Stromal cell of bone marrow (primary cell): ENCODE measurements at regions not wholly inside any gene's neighbourhood (a gene's known extent, or its start where the extent isn't known, plus 50 kb on each side); places are given as distances from the start of the nearest gene placed in this dataset.

Experiments used
- DNase-seq: peaks from one replicate; pipeline ENCODE4 v3.0.0-alpha.2; 2012; ENCODE audit warnings: low read depth

DNA sequence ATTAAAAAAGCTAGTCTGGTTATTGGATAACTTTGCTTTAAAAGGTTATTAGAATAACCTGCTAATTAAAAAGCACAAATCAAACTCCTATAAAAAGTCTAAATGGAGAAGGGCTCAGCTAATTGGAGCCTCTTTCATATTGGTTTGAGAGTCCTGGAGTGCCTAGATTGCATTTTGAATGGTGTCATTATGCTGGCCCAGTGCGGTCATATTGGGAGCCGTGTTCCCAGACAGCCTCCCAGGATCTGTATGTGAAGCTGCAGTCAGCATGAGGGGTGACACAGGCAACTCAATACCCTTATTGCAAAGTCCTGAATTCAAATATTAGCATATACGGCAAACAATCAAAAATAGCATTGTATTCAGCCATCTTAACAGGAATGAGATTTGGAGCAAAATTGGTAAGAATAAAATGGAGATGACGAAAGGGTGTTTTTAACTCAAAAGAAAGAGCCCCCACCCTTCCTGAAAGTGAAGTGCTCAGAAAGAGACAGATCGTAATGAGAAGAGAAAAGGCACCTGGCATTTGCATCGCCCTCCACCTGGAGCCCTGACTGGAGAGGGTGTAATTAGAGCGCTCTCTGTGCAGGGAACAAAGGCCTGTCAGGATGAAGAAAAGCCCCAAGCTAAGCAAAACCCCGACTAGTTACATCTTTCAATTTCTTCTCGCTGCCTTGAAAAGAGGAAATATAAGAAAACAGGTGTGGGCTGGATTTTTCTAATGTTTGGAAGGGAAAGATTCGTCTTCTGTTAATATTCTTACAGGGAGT is 621.0 kb upstream of the ADAMTS16 start:
- DNase-seq, result no peak

DNA sequence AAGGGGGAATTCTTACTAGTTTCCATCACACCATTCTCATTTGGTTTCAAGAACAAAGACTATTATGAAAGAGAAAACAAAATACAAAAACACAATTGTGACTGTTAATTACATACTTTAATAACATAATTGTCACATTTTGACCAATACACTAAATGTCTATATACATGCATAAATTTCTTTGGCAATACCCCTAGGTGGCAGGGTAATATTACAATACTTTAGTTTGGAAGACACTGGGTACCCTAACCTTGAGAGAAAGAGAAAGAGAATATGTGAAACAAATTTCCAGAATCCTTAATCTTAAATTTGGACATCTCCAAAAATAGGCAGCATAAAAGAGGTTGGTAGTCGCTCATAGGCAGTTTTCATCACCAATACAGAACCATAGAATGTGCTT is 619.6 kb upstream of the ADAMTS16 start:
- no peak for DNase-seq

DNA sequence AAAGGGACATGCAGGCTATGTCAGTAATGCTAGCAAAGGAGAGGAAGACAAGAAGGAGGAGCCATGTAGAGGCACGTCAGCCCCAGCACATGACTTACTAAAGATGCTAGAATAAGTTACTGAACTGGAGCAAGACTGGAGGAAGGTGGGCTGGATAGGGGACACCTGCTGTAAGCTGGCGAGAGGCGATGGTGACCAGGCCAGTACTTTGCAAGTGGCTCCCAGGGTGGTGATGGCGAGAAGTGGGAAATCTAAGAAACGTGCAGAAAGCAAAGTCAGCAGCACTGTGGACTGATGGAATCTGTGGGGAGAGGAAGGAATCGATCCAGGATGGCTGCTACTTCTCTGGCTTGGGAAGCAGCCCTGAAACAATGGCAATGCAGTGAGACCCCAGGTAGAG is 617.1 kb upstream of the ADAMTS16 start:
- DNase-seq, result no peak

DNA sequence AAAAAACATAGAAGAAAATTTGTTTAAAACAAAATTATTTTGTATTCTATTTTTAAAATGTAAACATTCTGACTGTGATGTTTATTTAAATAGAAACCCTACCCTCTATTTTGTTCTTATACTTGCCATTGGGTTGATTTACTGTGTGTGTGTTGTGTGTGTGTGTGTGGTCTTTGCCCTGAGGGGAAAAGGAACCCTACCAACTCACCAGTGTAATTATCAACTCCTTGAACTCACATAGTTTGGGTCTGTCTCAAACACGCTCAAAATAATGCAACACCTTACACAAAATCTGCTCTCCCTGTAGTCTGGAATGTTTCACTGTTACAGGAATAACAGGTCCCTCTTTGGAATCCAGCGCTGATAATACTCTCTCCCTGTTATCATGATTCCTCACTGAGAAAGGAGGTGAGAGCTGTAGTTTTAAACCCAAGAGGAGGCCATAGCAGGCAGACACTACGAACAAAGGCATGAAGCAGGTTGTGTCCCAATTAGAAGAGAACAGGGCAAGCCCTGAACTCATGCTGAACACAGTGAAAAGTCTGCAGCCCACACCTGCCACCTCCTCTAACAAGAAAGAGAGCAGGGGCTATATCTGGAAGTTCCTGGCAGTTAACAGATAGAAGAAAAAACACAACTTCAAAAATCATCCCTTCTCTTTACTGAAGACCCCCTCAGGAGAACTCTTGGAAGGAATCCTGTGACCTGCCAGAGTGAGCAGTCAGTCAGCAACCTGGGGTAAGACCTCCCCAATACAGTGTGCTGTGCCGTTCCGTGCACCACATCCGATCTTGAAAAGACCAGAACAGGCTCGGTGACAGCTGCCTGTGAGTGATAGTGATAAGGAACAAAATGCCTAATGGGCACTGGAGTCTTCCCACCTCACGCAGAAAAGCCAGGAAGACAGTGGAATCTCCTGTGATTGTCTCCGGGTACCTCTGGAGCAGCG is 608.1 kb upstream of the ADAMTS16 start:
- DNase-seq, result no peak

DNA sequence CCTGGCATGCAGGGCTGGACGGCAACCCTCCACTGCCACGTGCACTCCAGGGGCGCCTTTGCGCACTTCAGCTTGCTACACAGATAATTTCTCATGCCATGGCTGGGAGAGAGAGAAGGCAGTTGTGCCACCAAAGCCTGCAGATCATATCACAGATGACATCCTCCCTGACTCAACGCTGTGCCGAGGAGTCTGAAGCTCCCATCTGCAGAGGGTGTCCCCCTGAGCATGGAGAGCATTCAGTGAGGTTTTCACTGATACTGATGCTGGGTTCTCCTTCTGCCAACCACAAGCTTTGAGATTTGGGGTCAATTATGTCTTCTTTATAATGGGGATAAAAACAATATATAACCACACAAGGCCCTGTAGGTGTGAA is 607.4 kb upstream of the ADAMTS16 start:
- DNase-seq, result no peak

DNA sequence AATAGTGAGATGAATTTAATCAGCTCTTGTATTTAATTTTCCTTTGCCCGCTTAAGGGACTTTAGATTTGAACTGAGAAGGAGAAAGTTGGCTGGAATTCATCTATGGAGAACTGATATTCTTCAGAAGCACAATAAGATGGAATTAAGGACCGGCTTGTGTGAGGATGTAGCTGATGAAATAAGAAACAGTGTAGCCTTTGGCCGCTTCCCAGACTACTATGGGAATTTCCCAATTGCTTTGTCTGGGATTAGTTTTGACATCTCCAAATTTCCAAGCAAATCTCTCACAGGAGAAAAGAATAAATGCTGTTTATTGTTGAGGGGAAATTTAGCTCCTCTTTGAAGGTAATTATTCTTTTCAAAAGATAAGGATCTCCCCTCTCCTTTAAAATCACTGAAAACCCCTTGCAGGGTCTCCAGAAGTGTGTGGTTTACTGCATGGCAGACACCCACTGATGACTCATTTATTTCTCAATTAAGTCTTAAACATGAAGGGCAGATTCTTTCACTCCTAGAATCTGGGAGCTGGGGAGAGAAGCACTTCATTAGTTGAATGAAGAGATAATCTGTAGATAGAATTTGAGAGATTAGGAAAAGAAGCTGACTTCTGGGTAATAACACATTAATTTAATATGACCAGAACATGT is 606.5 kb upstream of the ADAMTS16 start:
- DNase-seq, result no peak

DNA sequence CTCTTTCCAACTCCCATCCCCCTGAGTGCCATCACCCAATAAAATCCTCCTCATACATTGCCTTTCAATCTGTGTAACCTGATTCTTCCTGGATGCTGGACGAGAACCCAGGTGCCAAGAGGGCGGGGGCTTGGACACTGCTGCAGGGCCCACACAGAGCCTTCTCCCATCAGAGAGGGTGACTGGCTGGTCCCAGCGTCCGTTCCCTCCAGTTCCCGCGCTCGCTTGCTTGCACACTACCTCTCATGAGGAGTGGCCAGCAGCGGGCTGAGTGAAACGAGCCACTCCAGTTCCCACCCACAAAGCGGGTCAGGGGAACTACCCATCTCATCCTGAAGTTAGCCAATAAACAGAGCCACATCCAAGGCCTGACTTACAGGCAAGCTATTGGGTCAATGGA is 602.6 kb upstream of the ADAMTS16 start:
- DNase-seq, result no peak

DNA sequence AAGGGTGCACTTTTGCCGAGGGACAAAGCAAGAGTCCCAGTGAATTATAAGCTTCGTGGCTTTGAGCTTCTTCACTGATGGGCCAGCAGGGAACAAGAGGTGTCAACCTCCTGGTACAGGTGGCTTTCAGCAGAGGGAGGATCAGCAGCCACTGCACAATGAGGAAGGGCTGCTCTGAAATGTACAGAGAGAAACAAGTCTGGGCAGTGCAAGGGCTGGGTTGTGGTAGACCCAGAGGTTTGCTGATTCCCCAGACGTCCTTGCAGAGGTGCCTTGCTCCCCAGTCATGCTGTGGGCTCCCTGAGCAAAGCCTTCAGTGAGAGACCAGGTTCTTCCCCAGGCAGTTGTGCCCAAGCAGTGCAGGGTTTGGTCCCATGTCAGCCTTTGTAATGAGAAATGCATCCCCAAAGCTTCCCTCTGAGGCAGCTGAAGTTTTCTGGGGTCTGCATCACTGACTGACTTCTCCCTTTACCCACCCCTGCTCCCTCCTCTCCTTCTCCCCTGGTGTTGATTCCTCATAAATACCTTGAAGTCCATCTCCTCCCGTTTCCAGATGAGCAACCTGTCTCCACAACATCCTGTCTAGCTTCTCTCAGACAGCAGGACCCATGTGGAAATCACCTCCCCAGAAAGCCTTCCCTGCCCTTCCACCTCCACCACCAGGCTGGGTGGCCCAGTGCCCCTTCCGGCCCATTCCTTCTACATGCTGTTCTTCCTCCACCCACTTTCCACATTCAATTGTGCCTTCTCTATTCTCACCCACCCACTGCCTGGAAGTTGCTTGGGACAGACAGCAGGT is 599.6 kb upstream of the ADAMTS16 start:
- DNase-seq, result no peak

DNA sequence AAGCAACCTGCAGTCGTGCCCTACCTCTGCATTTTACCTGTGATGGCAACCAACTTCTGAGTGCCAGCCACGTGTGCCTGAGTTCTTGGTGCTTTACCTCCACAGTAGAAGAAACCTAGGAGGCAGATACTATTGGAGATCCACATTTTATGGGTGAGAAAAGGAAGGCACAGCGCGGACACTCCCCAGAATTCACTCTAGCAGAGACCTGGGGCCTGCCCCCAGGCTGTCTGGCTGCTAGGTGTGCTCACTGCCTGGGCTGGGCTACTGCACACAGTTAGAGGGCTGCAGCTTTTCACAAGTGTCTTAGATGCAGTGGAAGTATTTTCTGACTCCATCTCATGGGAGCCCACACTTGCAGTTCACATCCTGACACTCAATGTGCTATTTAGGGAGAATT is 598.8 kb upstream of the ADAMTS16 start:
- no peak for DNase-seq

DNA sequence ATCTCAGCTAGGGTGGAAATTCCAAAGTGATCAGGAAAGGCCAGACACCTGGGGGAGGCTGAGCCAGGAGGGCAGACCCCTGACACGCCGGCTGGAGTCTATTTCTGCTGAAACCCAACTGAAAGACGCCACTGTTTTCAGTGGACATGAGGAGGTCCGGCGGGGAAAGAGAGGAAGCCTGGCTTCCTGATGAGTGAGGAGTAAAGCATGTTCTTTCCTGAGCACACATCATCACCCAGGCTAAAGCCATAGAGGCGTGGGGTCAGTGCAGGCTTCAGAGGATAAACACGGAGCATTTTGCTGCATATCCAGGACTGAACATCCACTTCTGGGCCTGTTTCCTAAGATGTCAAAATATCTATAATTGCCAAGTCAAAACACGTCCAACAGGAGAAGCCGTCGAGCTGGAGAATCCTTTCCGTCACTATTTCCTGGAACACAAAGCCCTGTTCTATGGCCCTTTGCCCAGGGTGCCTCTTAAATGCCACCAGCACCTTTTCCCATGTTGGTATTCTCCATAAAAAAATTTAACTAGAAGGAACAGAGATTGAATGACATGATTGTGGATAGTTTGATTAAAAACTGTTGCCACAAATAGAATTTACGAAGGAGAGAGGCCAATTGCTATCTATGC is 597.9 kb upstream of the ADAMTS16 start:
- DNase-seq, result no peak

DNA sequence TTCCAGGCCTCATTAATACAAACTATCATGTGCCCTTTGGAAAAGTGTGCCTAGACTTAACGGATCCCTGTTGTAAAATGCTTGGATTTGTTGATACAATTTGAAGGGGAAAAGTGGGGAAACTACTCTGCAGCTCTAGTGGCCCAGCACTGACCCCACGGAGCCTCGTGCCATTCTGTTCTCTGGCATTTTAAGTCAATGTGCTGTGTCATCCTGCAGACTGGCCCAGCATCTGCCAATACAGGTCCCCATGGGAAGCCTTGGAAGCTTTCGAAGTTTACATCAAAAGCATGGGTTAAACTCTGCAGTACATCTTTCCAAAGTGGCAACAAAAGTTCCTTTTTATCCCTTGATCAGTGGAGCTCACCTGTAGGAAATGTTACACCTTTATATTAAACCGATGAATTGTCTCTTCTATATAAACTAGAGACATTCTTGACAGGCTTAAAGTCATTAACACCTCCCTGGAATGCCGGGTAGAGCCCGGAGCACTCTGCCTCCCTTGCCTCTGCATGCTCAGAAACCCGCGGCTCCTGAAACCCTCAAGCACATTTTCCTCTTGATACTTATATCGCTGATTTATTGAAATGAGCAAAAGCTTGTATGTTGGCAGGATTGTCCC is 596.0 kb upstream of the ADAMTS16 start:
- no peak for DNase-seq

DNA sequence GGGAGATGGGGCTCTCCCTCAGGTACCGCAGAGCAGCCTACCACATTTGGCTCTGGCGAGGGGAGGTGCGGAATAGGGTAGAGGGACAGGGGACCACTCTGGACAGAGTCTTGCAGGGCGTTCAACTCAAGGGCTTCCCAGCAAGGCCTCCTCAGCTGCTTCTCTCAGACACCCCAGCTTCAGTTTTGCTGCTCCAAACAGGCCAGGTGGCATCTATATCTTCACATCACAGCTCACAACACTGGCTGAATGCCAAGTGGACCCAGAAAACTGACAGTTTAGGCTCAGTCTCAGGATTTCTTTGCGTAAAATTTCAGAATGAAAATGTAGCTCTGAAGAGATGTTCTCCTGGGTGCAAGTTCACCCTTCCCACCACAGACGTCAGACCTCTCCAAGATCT is 592.6 kb upstream of the ADAMTS16 start:
- DNase-seq, result no peak

DNA sequence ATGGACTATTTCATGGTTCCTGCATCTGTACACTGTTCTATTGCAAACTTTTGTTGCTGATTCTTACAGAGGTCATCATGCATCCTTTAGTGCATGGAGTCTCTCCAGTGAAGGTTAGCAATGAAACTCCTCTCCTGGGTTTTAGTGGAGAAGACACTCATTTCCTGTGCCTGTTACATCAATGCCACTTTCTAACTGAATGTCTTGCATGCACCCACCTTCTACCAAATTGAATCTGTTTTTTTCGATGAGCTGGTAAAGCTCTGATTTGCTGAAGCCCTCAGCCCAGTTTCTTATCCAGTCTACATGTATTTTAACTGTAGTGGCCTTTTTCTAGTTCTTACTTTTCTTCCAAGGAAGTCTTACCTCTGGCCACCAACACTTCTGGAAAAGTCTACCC is 591.8 kb upstream of the ADAMTS16 start:
- no peak for DNase-seq

DNA sequence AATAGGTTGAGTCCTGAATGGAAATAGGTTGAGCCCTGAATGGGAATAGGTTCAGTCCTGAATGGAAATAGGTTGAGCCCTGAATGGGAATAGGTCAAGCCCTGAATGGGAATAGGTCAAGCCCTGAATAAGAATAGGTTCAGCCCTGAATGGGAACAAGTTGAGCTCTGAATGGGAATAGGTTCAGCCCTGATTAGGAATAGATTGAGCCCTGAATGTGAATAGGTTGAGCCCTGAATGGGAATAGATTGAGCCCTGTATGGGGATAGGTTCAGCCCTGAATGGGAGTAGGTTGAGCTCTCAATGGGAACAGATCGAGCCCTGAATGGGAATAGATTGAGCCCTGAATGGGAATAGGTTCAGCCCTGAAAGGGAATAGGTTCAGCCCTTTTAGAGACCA is 590.8 kb upstream of the ADAMTS16 start:
- DNase-seq, result no peak

DNA sequence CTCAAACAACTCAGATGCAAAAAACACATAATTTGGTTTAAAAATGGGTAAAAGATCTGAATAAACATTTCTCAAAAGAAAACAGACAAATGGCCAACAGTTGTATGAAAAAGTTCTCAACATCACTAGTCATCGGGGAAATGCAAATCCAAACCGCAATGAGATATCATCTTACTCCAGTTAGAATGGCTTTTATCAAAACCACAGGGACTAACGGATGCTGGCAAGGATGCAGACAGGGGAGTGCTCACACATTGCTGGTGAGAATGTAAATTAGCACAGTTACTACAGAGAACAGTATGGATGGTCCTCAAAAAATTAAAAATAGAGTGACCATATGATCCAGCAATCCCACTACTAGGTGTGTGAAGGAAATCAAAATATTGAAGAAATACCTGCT is 589.1 kb upstream of the ADAMTS16 start:
- no peak for DNase-seq

DNA sequence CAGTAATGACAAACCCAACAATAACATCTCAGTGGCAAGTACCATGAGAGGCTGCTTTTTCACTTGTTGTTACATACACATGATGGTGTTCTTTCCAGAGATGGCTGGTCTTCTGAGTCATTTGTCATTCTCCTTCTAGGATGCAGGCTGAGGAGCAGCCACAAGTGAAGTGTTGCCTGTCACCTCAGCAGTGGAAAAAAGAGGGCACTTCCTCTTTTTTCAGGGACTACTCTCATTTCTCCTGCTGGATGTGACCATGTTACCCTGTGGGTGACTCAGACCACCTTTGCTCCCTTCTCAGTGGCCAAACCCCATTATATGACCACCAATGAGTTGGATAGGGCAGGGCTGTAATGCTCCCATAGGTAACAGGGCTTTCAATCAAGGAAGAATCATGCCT is 587.0 kb upstream of the ADAMTS16 start:
- DNase-seq, result no peak

DNA sequence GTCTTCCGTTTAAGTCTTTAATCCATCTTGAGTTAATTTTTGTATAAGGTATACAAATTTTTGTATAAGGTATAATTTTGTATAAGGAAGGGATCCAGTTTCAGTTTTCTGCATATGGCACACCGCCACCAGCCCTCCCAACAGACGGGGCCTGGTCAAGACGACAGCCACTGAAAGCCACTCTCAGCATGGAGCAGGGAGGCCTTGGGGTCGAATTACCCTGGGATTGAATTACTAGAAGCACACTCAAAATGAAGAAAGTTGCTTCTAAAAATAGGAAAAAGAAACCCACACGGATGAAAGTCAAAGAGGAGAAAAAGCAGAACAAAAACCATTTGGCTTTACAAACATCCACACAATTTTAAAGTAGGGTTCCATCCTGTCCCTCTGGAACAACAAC is 586.2 kb upstream of the ADAMTS16 start:
- no peak for DNase-seq

DNA sequence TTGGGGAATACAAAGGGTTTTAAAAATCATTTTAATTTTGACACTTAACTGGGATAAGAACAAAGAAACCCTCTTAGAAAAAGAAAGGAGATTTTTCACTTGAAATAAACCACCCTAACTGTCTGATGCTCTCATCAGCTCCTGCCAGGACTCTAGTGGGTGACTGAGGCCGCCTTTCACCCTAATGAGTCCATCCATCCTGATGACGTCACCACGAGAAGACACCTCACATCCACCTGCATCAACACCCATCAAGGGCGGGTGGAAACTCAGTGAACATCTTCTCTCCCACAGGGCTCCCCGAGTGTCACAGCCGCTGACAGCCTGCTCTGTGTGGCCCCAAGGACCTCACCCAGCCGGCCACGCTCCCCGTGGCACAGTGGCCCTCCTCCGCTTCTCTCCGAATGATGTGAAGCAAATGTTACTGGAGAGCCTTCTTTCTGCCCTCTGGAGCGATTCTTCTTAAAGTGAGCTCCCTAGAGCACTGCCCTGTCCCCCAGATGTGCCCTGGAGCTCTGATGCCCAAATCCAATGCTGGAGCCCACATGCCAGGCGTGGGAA is 584.3 kb upstream of the ADAMTS16 start:
- DNase-seq, result no peak

DNA sequence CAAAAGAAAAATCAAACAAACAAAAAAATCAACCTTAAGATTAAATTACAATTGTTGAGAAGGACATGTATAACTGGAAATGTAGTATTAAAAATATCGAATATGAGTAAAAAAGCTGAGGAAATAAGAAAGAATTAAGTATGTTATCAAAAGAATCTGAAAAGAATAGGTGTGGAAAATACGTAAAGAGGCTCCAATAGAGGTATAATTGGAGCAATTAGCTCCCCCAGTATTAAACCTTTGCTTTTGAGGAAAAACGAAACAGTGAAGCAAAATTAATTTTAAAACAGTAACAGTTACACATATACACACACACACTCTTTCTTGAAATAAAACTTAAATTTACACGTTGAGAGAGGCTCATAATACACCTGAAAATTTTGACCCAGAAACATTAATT is 578.7 kb upstream of the ADAMTS16 start:
- no peak for DNase-seq

DNA sequence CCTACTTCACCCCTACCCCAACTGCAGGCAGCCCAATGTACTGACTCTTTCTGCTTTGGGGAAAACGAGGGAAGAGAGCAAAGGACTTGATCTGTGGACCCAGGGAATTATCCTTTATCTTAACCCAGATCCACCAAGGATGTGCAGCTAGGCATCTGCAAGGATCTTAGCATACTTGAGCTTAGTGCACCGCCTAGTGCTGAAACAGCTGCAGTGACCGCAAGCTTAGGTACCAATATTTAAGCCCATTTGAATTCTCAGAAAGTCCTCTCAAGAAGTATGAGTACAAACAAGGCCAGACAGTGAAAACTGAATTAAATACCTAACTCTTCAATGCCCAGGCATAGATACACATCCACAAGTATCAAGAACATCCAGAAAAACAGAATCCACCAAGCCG is 576.7 kb upstream of the ADAMTS16 start:
- no peak for DNase-seq
